ENCODE measurements at regions not wholly inside any gene's neighbourhood (a gene's known extent, or its start where the extent isn't known, plus 50 kb on each side); places are given as distances from the start of the nearest gene placed in this dataset.

- TF ChIP-seq, protein P1, sequence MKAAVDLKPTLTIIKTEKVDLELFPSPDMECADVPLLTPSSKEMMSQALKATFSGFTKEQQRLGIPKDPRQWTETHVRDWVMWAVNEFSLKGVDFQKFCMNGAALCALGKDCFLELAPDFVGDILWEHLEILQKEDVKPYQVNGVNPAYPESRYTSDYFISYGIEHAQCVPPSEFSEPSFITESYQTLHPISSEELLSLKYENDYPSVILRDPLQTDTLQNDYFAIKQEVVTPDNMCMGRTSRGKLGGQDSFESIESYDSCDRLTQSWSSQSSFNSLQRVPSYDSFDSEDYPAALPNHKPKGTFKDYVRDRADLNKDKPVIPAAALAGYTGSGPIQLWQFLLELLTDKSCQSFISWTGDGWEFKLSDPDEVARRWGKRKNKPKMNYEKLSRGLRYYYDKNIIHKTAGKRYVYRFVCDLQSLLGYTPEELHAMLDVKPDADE (IDR thresholded peaks at IDR 0.05) = no peak
- TF ChIP-seq CTCF (conservative IDR thresholded peaks at IDR 0.05; ENCODE audit: low read depth in 2 of 2) (no peak), EZH2 (IDR thresholded peaks at IDR 0.05; ENCODE audit: low read depth, unreplicated experiment) (no peak), ZNF114 (CRISPR knock-in tag; IDR thresholded peaks at IDR 0.05) (no peak), POLR2AphosphoS5 (IDR thresholded peaks at IDR 0.05; ENCODE audit: low read depth) (no peak)
These were observed 83.5 kb upstream of the FNDC3A start for GRCh38 chr13:48892053-48892687.
